ENCODE measurements at regions not wholly inside any gene's neighbourhood (a gene's known extent, or its start where the extent isn't known, plus 50 kb on each side); places are given as distances from the start of the nearest gene placed in this dataset.

DNA sequence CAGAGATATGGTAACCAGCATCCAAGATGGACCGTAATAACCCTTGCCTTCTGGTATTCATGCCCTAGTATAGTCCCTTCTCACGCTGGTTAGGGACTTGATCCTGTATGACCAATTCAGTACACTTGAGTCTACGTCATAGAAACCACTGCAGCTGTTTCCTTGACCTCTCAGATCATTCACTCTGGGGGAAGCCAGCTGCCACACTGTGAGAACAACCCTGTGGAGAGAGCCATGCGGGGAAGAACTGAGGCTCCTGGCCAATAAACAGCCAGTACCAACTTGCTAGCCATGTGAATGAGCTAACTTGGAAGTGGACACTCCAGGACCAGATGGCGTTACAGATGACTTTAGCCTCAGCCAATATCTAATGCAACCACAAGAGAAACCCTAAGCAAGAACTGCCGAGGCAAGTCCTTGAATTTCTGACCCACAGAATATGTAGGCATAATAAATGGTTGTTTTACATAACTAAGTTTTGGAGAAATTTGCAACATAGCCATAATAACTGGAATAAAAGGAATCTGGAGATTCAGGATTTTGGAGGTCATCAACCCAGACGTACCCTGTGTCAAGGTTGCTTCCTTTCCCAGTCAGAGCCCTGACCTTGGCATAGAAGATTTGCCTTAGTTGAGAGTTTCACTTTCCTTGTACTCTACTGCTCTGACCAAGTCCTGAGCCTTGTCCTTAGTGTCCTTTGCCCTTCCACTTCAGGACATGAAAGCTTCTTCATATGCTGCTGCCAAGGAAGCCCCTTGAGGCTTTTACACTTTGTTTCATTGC is 87.3 kb upstream of the ZNF81 start:
- ChIA-PET POLR2A (no interaction called here), RAD21 (ENCODE audit: low non-redundant PET in 1 of 2, low total read pairs in 2 of 2, uncharacterized antibody in 2 of 2, unreplicated experiment in 2 of 2) (no interaction called here), CTCF (no interaction called here)
- Histone ChIP-seq H3K4me1 (ENCODE audit: control insufficient read depth in 1 of 2, insufficient read depth in 2 of 2, low read length in 2 of 2) (no peaks in the 10 kb centered on the region), H3K27me3 (ENCODE audit: insufficient read depth, low read length) (no peaks in the 10 kb centered on the region), H3K9me2 (ENCODE audit: insufficient read depth) (no peaks in the 10 kb centered on the region), H3K4me2 (ENCODE audit: low read length) (no peak overlapping the region), H3K36me3 (ENCODE audit: control insufficient read depth in 1 of 2, insufficient read depth in 2 of 2, low read length in 2 of 2) (no peaks in the 10 kb centered on the region), H4K20me1 (ENCODE audit: insufficient read depth) (no peaks in the 10 kb centered on the region), H3K9me3 (ENCODE audit: control insufficient read depth in 1 of 2, insufficient read depth in 1 of 2, low read depth in 1 of 2, low read length in 2 of 2) (no peaks in the 10 kb centered on the region), H3K27ac (ENCODE audit: low read depth, low read length) (no peak overlapping the region), H3K79me2 (ENCODE audit: insufficient read depth, low read length) (no peaks in the 10 kb centered on the region), H3K9ac (ENCODE audit: low read length) (no peak overlapping the region), H2AFZ (ENCODE audit: low read depth, low read length, poor library complexity, severe bottlenecking) (no peak overlapping the region), H3K4me3 (replicated peaks in 1 of 2; ENCODE audit: low read depth in 1 of 2, low read length in 2 of 2) (no peak overlapping the region)
- BruUV-seq (replicated peaks) = no TSS peak
- TF ChIP-seq, protein P1, sequence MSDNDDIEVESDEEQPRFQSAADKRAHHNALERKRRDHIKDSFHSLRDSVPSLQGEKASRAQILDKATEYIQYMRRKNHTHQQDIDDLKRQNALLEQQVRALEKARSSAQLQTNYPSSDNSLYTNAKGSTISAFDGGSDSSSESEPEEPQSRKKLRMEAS (IDR thresholded peaks at IDR 0.05) = no peak
- TF ChIP-seq, protein P2, sequence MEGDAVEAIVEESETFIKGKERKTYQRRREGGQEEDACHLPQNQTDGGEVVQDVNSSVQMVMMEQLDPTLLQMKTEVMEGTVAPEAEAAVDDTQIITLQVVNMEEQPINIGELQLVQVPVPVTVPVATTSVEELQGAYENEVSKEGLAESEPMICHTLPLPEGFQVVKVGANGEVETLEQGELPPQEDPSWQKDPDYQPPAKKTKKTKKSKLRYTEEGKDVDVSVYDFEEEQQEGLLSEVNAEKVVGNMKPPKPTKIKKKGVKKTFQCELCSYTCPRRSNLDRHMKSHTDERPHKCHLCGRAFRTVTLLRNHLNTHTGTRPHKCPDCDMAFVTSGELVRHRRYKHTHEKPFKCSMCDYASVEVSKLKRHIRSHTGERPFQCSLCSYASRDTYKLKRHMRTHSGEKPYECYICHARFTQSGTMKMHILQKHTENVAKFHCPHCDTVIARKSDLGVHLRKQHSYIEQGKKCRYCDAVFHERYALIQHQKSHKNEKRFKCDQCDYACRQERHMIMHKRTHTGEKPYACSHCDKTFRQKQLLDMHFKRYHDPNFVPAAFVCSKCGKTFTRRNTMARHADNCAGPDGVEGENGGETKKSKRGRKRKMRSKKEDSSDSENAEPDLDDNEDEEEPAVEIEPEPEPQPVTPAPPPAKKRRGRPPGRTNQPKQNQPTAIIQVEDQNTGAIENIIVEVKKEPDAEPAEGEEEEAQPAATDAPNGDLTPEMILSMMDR (IDR thresholded peaks at IDR 0.05 in 2 of 3, conservative IDR thresholded peaks at IDR 0.05 in 1 of 3; ENCODE audit: borderline replicate concordance in 1 of 3, insufficient read depth in 1 of 3, low read depth in 2 of 3, low read length in 2 of 3) = no peak
- TF ChIP-seq JUND (IDR thresholded peaks at IDR 0.05) = no peak
- intact Hi-C loops (cut with micrococcal nuclease) = no loop called here
- ATAC-seq (no peak), DNase-seq (ENCODE audit: low read depth, low spot score) (no peak)

- DNase-seq (ENCODE audit: low read depth, low spot score) (no peak), ATAC-seq (no peak)
- intact Hi-C loops (cut with micrococcal nuclease) = no loop called here
- CTCF ChIA-PET = no interaction called here
- Histone ChIP-seq H3K4me1 (ENCODE audit: control insufficient read depth in 1 of 2, insufficient read depth in 2 of 2, low read length in 2 of 2) (no peaks in the 10 kb centered on the region), H3K9me3 (ENCODE audit: control insufficient read depth in 1 of 2, insufficient read depth in 1 of 2, low read depth in 1 of 2, low read length in 2 of 2) (no peaks in the 10 kb centered on the region), H3K4me2 (ENCODE audit: low read length) (no peak overlapping the region), H3K9me2 (ENCODE audit: insufficient read depth) (no peaks in the 10 kb centered on the region), H2AFZ (ENCODE audit: low read depth, low read length, poor library complexity, severe bottlenecking) (no peak overlapping the region), H3K36me3 (ENCODE audit: control insufficient read depth in 1 of 2, insufficient read depth in 2 of 2, low read length in 2 of 2) (no peaks in the 10 kb centered on the region), H3K4me3 (replicated peaks in 1 of 2; ENCODE audit: low read depth in 1 of 2, low read length in 2 of 2) (no peak overlapping the region), H3K9ac (ENCODE audit: low read length) (no peak overlapping the region), H4K20me1 (ENCODE audit: insufficient read depth) (no peaks in the 10 kb centered on the region), H3K79me2 (ENCODE audit: insufficient read depth, low read length) (no peaks in the 10 kb centered on the region), H3K27me3 (ENCODE audit: insufficient read depth, low read length) (no peaks in the 10 kb centered on the region), H3K27ac (ENCODE audit: low read depth, low read length) (no peak overlapping the region)
- no TSS peak for BruUV-seq (replicated peaks)
- RAD21 ChIA-PET (ENCODE audit: low non-redundant PET in 1 of 2, low total read pairs in 2 of 2, uncharacterized antibody in 2 of 2, unreplicated experiment in 2 of 2) = no interaction called here
- POLR2A ChIA-PET = no interaction called here
- TF ChIP-seq, protein P2 (IDR thresholded peaks at IDR 0.05 in 2 of 3, conservative IDR thresholded peaks at IDR 0.05 in 1 of 3; ENCODE audit: borderline replicate concordance in 1 of 3, insufficient read depth in 1 of 3, low read depth in 2 of 3, low read length in 2 of 3) = no peak
- TF ChIP-seq SP1 (IDR thresholded peaks at IDR 0.05; ENCODE audit: low read depth) = no peak
- no peak for TF ChIP-seq EZH2 (IDR thresholded peaks at IDR 0.05)
- TF ChIP-seq ZFX (IDR thresholded peaks at IDR 0.05) = no peak
- TF ChIP-seq SRF (IDR thresholded peaks at IDR 0.05; ENCODE audit: low read depth) = no peak
- TF ChIP-seq CBX3 (IDR thresholded peaks at IDR 0.05; ENCODE audit: low read depth) = no peak
- no peak for TF ChIP-seq EZH2phosphoT487 (IDR thresholded peaks at IDR 0.05; ENCODE audit: borderline replicate concordance)
- TF ChIP-seq YY1 (IDR thresholded peaks at IDR 0.05; ENCODE audit: extremely low read depth, insufficient replicate concordance, low read depth, low read length) = no peak
- TF ChIP-seq REST (IDR thresholded peaks at IDR 0.05; ENCODE audit: low read depth) = no peak
Measured at GRCh38 chrX:47748576-47748975, 88.1 kb upstream of the ZNF81 start.

Data from HCT116 (cell line).